ENCODE measurements at regions not wholly inside any gene's neighbourhood (a gene's known extent, or its start where the extent isn't known, plus 50 kb on each side); places are given as distances from the start of the nearest gene placed in this dataset.

- no peaks in the 10 kb centered on the region for H3K9me3 ChIP-seq
- intact Hi-C loops (cut with DNase I), result no loop called here
- H3K27me3 ChIP-seq, result peaks cover 0 to 20% (median 6%) of the 10 kb centered on the region in 7 donors
- TF ChIP-seq, protein P1, sequence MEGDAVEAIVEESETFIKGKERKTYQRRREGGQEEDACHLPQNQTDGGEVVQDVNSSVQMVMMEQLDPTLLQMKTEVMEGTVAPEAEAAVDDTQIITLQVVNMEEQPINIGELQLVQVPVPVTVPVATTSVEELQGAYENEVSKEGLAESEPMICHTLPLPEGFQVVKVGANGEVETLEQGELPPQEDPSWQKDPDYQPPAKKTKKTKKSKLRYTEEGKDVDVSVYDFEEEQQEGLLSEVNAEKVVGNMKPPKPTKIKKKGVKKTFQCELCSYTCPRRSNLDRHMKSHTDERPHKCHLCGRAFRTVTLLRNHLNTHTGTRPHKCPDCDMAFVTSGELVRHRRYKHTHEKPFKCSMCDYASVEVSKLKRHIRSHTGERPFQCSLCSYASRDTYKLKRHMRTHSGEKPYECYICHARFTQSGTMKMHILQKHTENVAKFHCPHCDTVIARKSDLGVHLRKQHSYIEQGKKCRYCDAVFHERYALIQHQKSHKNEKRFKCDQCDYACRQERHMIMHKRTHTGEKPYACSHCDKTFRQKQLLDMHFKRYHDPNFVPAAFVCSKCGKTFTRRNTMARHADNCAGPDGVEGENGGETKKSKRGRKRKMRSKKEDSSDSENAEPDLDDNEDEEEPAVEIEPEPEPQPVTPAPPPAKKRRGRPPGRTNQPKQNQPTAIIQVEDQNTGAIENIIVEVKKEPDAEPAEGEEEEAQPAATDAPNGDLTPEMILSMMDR (IDR thresholded peaks at IDR 0.05), result no peak
- ATAC-seq (no peak), DNase-seq (no peak)
- no peaks in the 10 kb centered on the region for H3K4me1 ChIP-seq
- 83 to 84% methylated on average over 11 of the region's 11 CpGs for WGBS, 2 donors
- no peaks in the 10 kb centered on the region for H3K36me3 ChIP-seq
- H3K4me3 ChIP-seq, result no peak overlapping the region
- no peak overlapping the region for H3K27ac ChIP-seq
Measured at GRCh38 chr1:14183329-14183728, 415.2 kb upstream of the KAZN start.

GRCh38 chr1:14184454-14184853, 414.0 kb upstream of the KAZN start:
- DNase-seq (no peak), ATAC-seq (peak in 1 of 8 donors; percentile 58)
- no peaks in the 10 kb centered on the region for H3K36me3 ChIP-seq
- no peak overlapping the region for H3K27ac ChIP-seq
- H3K4me1 ChIP-seq, result no peaks in the 10 kb centered on the region
- WGBS, 2 donors, result 60 to 66% methylated on average over 6 of the region's 6 CpGs
- TF ChIP-seq, protein P1 (IDR thresholded peaks at IDR 0.05), result no peak
- no peaks in the 10 kb centered on the region for H3K9me3 ChIP-seq
- H3K4me3 ChIP-seq, result no peak overlapping the region
- intact Hi-C loops (cut with DNase I), result no loop called here
- peaks cover 0 to 20% (median 6%) of the 10 kb centered on the region in 7 donors for H3K27me3 ChIP-seq

DNA sequence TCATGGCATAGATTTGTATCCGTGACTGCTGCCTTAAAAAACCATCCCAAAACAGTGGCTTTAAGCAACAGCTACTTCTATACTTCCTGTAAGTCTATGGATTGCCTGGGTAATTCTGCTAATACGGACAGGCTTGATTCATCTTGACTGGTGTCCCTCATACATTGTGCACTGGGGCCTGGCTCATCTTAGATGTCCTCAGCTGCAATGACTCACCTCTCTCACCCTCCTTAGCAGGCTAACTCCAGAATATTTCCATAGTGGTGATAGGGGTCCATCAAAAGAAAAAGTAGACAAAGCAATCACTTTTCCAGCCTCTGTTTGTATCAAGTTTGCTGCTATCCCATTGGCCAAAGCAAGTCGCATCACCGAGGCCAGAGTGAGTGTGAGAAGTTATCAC, 409.1 kb upstream of the KAZN start:
- no peaks in the 10 kb centered on the region for H3K9me3 ChIP-seq
- peaks cover 0 to 14% (median 0%) of the 10 kb centered on the region in 7 donors for H3K27me3 ChIP-seq
- ATAC-seq, result no peak
- TF ChIP-seq, protein P1 (IDR thresholded peaks at IDR 0.05), result no peak
- intact Hi-C loops (cut with DNase I), result no loop called here
- no peak overlapping the region for H3K27ac ChIP-seq
- no peaks in the 10 kb centered on the region for H3K36me3 ChIP-seq
- 80 to 83% methylated on average over 4 of the region's 4 CpGs for WGBS, 2 donors
- no peak overlapping the region for H3K4me3 ChIP-seq
- no peak for DNase-seq
- no peaks in the 10 kb centered on the region for H3K4me1 ChIP-seq

DNA sequence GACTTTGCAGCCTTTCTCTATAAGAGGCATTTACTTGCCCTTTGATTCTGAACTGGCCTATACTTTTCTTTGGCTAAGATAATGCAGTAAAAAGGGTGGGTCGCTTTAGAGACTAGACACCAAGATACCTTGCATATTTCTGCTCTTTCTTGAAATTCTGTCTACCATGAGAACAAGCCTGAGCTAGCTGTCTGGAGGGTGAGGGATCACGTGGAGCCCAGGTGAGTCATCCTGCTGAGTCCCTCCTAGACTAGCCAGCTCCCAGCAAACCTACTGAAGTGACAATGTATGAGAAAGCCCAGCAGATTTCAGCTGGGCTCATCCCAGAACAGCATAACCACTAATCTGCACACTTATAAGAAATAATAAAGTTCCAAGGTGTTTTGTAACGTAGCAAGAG, 408.0 kb upstream of the KAZN start:
- Histone ChIP-seq H3K4me3 (no peak overlapping the region), H3K36me3 (no peaks in the 10 kb centered on the region), H3K9me3 (no peaks in the 10 kb centered on the region), H3K4me1 (no peaks in the 10 kb centered on the region), H3K27me3 (peaks cover 0 to 16% (median 0%) of the 10 kb centered on the region in 7 donors), H3K27ac (no peak overlapping the region)
- WGBS, 2 donors, result 72% methylated on average over 3 of the region's 3 CpGs
- TF ChIP-seq, protein P1 (IDR thresholded peaks at IDR 0.05), result no peak
- ATAC-seq (no peak), DNase-seq (no peak)
- intact Hi-C loops (cut with DNase I), result no loop called here

Data from heart right ventricle (tissue), 16 donors.